HS-5 (cell line): ENCODE measurements at regions not wholly inside any gene's neighbourhood (a gene's known extent, or its start where the extent isn't known, plus 50 kb on each side); places are given as distances from the start of the nearest gene placed in this dataset.

Experiments used
- DNase-seq: peaks from one replicate; pipeline ENCODE4 v3.0.0-alpha.2; 2012; ENCODE audit warnings: low read depth

DNA sequence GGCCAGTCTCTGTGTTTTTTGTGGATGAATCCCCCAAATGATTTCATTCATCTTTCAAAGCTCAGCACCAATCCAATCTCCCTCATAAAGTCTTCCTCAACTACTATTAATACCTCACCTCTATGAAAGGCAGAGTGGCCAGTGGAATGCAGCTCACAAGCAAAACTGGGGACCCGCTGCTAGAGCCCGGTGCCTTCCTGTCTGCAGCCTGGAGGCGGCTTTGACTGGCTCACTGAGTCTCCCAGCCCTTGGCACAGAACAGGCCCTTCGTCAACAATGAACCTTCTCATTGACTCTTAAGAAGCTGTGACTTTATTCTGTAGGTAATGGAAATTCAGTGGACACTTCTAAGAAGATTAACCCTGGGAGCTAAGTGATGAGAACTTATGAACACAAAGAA, 86.8 kb upstream of the RAB4A start:
- DNase-seq = no peak

DNA sequence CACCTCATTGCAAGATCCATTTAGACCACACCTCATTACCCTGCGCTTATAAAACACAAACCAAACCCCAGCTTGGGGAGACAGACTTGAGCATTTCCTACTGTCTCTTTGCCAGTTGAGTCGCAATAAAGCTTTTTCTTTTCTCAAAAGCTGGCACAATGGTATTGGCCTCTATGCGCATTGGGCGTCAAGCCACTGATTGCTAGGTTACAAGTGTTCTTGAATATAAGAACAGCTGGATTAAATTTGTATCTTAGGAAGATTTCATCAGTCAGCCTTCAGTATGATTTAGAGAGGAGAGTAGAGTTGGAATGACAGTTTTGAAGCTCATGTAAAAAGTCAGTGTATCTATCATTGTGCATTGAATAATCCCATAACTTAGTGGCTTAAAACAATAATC, 84.9 kb upstream of the RAB4A start:
- no peak for DNase-seq

DNA sequence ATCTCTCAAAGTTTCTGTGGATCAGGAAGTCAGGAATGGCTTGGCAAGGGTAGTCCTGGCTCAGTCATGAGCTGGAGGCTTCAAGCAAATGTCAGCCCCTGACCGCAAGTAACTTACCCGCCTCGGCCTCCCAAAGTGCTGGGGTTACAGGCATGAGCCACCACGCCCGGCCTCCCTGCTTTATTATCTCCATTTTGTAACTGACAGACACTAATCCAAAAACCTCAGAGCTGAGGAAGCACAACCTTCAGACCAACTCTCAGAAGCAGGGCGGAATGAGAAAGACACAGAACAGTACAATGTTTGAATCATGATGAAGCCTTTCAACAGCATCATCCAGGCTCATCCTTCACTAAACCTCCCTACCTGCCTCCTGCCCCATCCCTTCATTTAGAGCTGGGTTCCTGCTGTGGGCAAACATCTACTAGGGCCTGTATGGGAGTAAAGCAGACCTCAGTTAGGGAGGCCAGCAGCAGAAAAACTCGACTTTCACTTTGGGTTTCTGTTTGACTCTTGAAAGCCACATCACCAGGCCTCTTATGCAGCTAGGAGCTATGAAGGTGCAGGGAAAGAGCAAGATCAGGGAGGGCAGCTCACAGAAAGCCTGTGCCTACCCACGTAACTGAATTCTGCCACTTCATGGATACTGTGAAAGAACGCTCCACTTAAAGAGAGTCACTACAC, 84.4 kb upstream of the RAB4A start:
- DNase-seq = no peak

DNA sequence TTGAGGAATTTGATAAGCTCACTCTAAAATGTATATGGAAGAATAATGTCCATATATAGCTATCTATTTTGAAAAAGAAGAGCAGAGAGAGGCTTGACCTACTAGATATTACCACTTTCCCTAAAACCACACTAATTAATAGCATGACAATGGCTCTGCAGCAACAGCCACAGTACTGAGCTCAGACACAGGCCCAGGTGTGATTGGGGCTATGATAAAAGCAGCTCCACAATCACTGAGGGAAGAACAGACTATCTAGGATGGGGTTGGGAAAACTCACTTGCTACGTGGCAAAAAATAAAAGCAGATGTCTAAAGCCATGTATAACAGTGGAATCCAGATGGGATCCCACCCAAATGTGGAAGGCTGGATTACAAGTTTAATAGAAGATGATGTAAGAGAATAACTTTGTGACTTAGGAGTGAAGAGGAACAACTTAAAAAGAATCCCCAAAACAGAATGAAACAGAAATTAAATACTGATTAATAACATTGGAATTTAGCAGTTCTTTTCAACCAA, 80.8 kb upstream of the RAB4A start:
- DNase-seq = no peak

DNA sequence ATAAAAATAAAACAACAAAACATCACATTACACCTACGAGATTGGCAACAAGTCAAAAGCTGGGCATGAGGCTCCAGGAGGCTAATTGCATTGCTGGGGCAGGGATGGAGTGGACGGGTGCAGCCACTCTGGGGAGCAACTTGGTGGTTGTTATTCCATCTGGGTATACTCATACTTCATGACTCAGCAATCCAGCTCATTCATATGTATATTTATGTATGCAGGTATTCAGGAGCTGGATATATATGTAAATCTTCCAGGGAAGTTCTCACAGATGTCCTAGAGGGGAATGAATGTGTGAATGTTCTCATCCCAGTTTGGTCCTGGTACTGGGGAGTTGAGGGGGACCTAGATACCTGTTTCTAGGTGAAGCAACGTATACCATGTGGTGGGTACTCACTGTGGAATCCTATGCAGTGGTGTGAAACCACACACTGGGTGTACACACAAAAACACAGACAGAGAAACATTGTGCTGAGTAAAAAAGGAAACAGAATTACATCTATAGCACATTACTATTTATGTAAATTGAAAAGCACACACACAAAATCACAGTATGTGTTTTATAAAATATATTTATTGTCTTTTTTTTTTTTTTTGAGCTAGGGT, 79.7 kb upstream of the RAB4A start:
- no peak for DNase-seq

DNA sequence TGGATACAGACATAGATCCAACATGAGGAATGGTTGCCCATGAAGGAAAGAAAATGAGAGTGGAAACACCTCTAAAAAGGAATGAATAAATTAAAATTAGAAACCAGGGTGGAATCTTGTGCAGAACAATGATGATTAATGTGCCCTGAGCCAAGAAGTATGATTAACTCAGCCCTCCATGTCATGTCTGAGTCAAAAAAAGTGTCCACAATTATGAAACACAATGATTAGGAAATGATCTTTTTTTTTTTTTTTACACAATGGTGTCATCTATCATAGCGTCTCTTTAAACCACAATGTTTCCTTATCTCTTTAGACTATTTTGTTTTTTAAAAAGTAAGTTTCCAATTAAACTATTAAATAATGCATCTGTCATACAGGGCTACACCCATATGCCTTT, 78.9 kb upstream of the RAB4A start:
- DNase-seq = peak; percentile 65

DNA sequence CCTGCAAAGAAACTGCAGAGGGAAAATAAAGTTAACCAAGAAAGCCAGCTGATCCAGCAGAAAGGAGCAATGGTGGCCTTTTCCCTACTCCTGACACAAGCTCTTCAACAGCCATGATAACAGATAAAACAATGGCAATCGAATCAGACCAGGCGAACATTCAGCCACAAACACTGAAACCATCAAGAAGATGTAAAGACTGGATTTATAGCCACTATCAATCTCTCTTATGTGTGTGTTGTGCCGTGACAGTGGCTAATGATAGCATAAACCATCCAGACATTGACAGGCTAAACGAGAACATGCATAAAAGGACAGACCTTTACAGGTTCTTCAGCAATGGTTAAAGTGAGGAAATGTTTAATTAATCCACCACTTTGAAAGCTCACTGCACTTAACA, 78.1 kb upstream of the RAB4A start:
- no peak for DNase-seq

DNA sequence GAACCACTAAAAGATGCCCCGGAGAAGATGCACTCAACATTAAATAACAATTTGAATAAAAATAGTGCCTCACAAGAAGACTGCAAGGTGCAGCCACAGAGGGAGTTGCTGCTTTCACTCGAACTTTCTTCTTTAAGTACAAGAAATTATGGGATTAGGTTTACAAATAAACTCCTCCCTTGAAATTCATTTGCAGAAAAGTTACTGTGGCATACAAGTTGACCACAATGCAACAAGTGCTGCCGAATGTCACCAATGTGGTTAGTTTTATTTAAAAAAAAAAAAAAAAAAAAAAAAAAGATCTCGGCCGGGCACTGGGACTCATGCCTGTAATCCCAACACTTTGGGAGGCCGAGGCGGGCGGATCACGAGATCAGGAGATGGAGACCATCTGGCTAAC, 76.8 kb upstream of the RAB4A start:
- DNase-seq = no peak

DNA sequence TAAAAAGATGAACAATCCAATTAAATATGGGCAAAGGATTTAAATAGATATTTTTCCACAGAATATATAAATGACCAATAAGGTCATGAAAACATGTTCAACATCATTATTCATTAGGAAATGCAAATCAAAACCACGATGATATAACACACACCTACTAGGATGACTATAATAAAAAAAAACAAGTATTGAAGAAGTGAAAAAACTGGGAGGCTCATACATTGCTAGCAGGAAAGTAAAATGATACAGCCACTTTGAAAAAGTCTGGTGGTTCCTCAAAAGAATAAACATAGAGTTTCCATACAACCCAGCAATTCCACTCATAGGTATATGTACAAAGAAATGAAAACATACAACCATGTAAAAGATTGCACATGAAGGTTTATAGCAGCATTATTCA, 75.7 kb upstream of the RAB4A start:
- no peak for DNase-seq

DNA sequence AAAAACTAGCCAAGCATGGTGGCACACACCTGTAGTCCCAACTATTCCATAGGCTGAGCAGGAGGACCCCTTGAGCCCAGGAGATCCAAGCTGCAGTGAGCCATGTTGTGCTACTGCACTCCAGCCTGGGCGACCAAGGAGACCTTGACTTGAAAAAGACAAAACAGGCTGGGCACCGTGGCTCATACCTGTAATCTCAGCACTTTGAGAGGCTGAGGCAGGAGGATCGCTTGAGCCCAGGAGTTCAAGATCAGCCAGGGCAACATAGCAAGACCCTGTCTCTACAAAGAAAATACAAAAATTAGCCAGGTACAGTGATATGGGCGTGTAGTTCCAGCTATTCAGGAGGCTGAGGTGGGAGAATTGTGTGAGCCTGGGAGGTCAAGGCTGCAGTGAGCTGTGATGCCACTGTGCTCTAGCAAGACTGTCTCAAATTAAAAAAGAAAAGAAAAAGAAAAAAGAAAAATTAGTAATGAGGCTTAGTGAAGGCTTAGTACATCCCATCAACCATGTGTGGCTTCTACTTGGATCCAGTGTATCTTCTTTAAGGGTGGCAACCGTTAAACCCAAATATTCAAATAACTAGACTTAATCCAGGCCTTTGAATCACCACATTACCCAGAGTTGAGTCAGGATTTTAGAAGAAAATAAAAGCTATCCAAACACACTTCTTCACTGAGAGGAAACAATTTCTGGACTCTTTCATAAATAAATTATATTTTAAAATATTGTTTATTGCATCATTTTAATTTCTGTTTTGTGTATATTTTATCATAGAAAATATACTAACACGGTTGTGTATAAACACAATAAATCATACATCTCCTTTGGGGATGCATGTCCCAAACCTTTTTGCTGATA, 74.3 kb upstream of the RAB4A start:
- peak; percentile 28 for DNase-seq

DNA sequence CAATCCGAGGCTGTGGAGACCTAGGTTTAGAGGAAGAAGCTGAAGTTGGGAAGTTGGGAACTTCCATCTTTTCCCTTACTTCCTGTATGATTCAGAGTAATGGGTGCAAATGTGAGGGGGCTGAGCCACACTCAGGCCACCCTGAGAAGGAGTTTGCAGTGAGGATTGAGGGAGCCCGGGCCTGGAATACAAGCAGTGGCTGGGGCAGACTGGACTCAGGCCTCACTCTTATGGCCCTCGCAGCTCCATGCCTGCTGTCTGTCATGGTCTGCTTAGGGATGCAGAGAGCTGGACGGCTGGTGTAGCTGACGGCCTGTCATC, 73.7 kb upstream of the RAB4A start:
- no peak for DNase-seq

DNA sequence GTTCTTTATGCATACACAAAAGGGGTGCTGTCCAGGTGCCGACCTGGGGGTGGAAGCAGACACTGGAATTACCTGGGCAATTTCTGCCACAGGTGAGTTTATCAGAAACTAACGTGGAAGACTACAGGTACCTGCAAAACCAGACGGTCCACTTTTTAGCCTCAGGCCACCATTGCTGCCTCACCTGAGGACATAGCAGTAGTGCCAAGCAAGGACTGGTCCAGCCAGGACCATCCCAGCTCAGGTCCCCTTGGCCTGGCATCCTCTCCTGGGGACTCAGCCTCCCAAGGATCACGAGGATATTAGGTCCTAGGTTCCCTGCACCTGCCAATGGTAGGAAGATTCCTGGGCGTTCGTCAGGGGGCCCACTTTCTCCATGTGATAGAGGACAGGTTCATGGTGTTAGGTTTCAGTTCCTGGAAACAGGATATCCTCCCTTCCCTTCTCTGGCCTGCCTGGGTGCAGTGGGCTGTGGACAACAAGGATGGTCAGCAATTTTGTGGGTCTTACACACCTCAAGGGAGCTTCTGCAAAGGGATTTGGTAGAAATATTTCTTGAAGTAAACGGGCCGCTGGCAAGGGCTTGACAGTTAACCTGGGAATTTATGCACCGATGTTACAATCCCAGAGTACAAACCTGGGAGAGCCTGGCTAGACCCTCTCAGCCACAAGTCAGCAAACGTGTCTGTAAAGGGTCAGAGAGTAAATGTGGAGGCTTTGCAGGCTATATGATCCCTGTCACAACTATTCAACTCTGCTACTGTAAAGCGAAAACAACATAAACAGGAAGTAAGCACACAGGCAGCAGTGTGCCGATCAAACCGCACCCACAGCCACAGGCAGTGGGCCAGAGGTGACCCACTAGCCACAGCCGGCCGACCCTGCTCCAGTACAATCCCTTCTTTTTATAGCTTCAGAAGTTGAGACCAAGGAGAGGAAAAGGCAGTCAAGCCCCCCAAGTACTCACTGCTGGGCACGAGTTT, 71.4 kb upstream of the RAB4A start:
- DNase-seq = no peak

DNA sequence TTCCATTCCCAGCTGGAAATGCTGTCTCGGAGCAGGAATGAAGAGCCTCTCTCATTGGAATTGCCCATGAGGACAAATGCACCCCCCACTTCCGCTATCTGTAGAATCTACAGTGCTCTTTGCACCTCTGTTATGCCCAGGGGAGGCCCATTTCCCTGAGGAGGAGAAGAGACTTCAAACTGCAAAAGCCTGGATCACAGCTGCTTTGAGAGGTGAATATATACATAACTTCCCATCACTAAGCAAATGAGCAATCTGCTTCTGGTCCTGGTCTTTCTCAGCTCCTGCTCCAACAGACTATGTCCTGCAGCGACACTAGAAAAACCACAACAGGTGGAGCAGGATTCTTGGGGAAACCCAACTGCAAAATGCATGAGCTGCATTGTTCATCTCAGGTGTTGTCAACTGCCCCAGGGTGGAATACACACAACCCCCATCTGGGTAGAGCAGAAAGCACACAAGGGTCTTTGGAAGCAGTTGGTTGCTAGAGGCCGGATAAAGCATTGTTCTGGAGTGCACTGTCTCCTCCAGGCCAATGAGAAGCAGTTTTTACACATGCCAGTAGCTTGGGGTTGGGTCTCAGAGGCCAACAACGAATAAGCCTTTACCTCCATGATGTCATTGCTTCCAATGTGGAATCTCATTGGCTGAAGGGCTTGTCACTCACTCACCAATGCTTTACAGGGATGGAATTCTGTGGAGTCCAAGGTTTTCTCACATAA, 67.7 kb upstream of the RAB4A start:
- DNase-seq = no peak

DNA sequence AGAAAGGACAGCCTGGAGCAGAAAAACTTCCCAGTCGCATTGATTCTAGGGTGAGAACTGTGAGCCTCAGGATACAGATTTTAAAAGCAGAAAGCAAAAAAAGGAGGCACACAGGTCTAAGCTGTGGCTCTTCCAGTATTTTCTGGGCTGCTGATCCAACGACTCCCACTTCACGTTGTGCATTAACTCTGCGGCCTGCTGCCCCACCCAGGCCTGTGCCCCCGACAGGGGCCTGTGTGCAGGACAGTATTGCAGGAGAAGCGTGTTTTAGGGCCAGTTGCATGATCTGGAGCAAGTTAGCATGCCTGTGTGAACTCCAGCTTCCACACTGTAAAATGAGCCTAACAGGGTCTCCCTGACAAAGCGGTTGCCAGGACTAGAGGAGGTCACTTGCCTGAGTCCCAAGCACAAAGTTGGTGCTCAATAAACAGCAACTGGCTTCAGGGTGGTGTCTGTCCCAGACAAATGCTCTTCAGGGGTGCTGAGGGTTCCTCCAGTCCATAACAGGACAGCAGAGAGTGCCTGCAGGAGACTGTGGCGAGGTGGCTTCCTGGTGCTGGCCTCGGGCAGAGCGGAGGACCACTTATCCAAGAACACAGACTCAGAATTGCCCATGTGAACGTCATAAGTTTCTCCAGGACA, 66.8 kb upstream of the RAB4A start:
- no peak for DNase-seq

DNA sequence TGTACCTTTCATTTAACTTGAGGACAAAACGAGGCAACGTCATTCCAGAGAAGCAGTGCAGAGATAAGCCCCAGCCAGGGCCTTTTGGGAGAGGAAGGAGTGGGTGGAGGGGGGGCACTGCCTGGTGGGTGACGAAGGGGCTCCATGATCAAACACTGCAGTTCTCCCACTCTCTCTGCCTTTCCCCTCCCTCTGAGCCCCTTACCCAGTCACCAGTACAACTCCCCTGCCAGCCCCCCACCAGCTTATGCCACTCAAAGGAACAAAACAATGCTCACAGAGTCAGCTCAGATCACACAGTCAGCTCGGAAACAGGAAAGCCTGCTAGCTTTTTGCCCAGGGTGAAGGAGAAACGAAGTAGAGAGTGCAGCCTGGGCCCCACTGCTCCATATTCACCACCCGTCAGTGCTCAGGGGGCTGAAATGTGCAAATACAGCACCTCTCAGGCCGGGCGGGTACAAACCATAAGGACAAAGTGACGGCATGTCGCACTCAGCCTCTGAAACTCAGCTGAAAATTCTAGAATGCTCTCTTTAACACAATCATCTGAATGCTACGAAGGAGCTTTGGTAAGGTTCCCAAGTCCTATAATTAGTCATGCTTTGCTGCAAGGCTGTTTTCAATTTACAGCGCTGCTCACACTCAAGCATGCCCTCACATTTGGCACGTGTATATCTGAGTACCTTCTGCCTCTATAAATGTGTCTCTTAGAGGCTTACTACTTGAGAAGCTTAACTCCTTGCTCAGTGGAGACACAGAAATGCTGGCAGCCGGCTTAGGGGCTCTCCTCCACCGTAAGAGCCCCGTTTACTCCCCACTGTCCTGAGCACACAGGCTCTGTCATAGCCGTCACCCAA, 65.8 kb upstream of the RAB4A start:
- no peak for DNase-seq

DNA sequence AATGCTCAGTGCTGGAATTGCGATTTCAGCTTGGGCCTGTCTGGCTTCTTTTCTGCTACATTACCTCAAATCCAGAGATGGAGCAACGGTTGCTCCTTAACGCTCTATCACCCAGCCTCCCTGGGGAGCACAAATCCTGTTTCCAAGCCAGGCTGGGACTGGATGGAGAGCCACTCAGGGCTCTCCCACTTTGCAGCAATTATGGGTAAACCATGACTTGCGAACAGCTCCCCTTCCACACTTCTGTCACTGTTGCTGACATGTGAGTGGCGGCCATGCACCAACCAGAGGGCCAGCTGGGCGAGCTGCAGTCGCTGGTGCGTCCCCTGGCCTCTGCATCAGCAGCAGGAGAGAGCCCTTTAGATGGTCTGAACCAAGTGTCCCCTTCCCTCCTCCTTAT, 65.1 kb upstream of the RAB4A start:
- DNase-seq = no peak

DNA sequence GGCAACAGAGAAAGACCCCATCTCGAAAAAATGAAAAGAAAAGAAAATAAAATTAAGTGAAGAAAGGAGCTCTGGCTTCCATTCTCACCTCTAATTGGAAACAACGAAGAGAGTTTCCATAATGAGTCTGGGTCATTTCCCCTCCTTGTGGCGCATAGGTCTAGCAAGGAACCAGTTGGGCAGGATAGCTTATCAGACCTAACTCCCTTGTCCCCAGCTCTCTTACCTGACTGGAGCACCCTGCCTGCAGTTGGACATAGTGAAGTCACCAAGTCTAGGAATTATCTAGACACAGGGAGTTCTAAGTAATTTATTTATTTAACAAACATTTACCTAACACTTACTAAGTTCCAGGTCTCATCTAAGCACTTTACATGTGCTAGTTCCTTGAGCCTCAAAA, 63.0 kb upstream of the RAB4A start:
- DNase-seq = no peak

DNA sequence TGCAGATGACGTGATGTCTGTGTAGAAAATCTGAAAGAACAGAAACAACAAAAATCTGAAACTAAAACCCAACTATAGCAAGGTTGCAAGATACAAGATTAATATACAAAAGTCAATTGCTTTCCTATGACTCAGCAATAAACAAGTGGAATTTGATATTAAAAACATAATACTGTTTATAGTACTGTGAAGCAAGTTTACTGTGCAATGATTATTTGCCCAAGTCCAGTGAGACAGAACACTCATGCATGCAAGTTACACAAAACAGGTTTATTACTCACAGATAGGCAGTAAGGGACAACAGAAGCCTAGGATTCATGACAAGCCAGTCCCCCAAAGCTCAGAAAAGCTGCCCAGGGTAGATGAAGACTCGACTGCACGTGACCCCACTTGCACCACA, 62.4 kb upstream of the RAB4A start:
- DNase-seq = no peak

DNA sequence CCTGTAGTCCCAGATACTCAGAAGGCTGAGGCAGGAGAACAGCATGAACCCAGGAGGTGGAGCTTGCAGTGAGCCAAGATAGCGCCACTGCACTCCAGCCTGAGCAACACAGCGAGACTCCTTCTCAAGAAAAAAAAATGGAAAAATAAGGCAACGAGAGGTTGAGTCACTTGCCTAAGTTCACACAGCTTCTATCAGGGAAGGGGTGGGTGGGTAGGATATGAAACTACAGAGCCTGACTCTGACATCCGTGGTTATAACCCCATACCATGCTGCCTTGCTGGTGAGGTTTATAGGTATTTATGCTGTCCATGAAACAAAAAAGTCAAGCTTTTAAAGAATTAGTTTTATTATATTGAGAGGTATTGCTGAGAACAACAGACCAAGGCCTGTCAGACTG, 61.5 kb upstream of the RAB4A start:
- DNase-seq = no peak

DNA sequence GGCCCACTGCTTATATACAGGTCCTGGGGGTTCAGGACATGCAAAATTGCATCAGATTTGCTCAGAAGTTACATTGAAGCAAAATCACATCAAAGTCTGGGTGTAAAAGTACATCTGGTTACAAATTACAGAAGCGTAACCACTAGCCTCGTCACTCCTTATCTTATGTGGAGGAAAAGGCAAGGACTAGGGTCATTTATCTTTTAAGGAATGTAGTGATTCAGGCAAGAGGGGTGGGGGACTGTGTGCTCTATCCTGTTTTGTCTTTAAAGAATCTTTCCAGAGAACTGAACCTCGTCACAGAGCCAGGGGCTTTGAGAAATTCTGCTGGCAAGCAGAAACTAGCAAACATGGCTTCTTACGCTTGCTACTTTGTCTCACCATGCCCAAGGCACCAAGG, 61.1 kb upstream of the RAB4A start:
- DNase-seq = no peak
